Colonic mucosa (tissue), 4 donors: ENCODE measurements at regions not wholly inside any gene's neighbourhood (a gene's known extent, or its start where the extent isn't known, plus 50 kb on each side); places are given as distances from the start of the nearest gene placed in this dataset.

Experiments used
- DNase-seq: peaks from one replicate; pipeline ENCODE4 v3.0.0-alpha.2; 2020
- H3K27ac ChIP-seq: fragments of 200-600 bp; one replicate; pipeline ENCODE4 v1.8.0; 2021
- H3K27me3 ChIP-seq: fragments of 200-600 bp; one replicate; pipeline ENCODE4 v1.8.0; 2021
- H3K36me3 ChIP-seq: fragments of 200-600 bp; one replicate; pipeline ENCODE4 v1.8.0; 2021
- H3K4me1 ChIP-seq: fragments of 200-600 bp; one replicate; pipeline ENCODE4 v1.8.0; 2021; ENCODE audit warnings: mild to moderate bottlenecking
- H3K4me3 ChIP-seq: fragments of 200-600 bp; one replicate; pipeline ENCODE4 v1.8.0; 2021
- H3K9ac ChIP-seq, 2 donors: one replicate each; pipeline ENCODE4 v1.7.0; 2013; ENCODE audit warnings: control low read depth in 2 of 2, low read depth in 2 of 2, low read length in 2 of 2
- H3K9me3 ChIP-seq: fragments of 200-600 bp; one replicate; pipeline ENCODE4 v1.8.0; 2021
- intact Hi-C: fragments of 100-400 bp; cut with DNase I; formaldehyde crosslinking; loops from one replicate; pipeline ENCODE4 v1.14.1; 2022
- TF ChIP-seq, protein P1 (sequence below): fragments of 200-600 bp; IDR thresholded peaks from one replicate; pipeline ENCODE4 v1.8.0; 2022; ENCODE audit warnings: antibody characterized with exemption, mild to moderate bottlenecking
- donor health status: healthy.
- donor health status: DM: no; HTN: no; CAD: no.
- donor health status: DM: no; HTN: no; CAD: no.

- TF ChIP-seq, protein P1, sequence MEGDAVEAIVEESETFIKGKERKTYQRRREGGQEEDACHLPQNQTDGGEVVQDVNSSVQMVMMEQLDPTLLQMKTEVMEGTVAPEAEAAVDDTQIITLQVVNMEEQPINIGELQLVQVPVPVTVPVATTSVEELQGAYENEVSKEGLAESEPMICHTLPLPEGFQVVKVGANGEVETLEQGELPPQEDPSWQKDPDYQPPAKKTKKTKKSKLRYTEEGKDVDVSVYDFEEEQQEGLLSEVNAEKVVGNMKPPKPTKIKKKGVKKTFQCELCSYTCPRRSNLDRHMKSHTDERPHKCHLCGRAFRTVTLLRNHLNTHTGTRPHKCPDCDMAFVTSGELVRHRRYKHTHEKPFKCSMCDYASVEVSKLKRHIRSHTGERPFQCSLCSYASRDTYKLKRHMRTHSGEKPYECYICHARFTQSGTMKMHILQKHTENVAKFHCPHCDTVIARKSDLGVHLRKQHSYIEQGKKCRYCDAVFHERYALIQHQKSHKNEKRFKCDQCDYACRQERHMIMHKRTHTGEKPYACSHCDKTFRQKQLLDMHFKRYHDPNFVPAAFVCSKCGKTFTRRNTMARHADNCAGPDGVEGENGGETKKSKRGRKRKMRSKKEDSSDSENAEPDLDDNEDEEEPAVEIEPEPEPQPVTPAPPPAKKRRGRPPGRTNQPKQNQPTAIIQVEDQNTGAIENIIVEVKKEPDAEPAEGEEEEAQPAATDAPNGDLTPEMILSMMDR: no peak
- Histone ChIP-seq H3K9ac (no peak overlapping the region), H3K36me3 (no peaks in the 10 kb centered on the region), H3K9me3 (no peaks in the 10 kb centered on the region), H3K4me3 (no peak overlapping the region), H3K4me1 (no peaks in the 10 kb centered on the region), H3K27me3 (no peaks in the 10 kb centered on the region), H3K27ac (no peak overlapping the region)
- DNase-seq: no peak
- intact Hi-C loops: no loop called here
Observed at GRCh38 chr1:30378003-30378596, 345.3 kb downstream of the MATN1 start.

- DNase-seq: no peak
- H3K9me3 ChIP-seq: no peaks in the 10 kb centered on the region
- no peak overlapping the region for H3K9ac ChIP-seq
- H3K36me3 ChIP-seq: no peaks in the 10 kb centered on the region
- H3K4me3 ChIP-seq: no peak overlapping the region
- intact Hi-C loops: no loop called here
- H3K4me1 ChIP-seq: no peaks in the 10 kb centered on the region
- TF ChIP-seq, protein P1: no peak
- no peak overlapping the region for H3K27ac ChIP-seq
- H3K27me3 ChIP-seq: no peaks in the 10 kb centered on the region
Observed at GRCh38 chr1:30377230-30378002, 346.0 kb downstream of the MATN1 start.

DNA sequence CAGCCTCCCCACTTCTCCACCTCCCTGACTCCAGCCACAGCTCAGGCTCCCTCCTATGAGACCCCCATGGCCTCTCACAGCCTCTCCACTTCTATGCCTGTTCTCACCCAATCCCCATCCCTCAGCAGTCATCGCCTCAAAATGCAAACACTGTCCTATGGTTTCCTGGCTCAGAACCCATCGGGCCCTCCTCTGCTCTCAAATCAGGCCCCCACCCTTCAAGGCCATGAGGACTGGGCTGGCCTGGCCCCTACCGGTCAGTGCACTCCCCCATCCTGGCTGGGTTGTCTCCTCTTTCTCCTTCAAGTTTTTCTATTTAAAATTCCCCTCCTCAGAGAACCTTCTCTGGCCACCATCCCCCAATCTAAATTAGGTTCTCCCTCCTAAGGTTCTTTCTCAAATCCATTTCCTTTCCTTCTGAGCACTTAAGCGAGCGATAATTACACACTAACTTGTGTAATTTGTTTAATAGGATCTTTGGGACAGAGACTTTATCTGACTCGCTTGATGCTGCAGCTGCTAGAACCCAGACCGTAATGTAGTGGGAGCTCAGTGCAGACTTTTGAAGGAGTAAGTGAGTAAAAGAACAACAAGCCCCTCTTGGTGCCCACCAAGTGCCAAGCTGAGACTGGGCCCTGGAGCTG is 347.2 kb downstream of the MATN1 start:
- Histone ChIP-seq H3K4me3 (no peak overlapping the region), H3K27me3 (no peaks in the 10 kb centered on the region), H3K9me3 (no peaks in the 10 kb centered on the region), H3K27ac (no peak overlapping the region), H3K4me1 (no peaks in the 10 kb centered on the region), H3K36me3 (no peaks in the 10 kb centered on the region), H3K9ac (no peak overlapping the region)
- intact Hi-C loops: no loop called here
- DNase-seq: no peak
- TF ChIP-seq, protein P1: no peak

GRCh38 chr1:30375156-30375555 is 348.2 kb downstream of the MATN1 start:
- H3K9me3 ChIP-seq: no peaks in the 10 kb centered on the region
- no peak for DNase-seq
- intact Hi-C loops: no loop called here
- H3K27ac ChIP-seq: no peak overlapping the region
- H3K9ac ChIP-seq: no peak overlapping the region
- no peaks in the 10 kb centered on the region for H3K36me3 ChIP-seq
- H3K4me1 ChIP-seq: no peaks in the 10 kb centered on the region
- TF ChIP-seq, protein P1: no peak
- H3K27me3 ChIP-seq: no peaks in the 10 kb centered on the region
- H3K4me3 ChIP-seq: no peak overlapping the region

GRCh38 chr1:30374400-30375070 is 348.9 kb downstream of the MATN1 start:
- Histone ChIP-seq H3K4me3 (no peak overlapping the region), H3K27ac (no peak overlapping the region), H3K9me3 (no peaks in the 10 kb centered on the region), H3K27me3 (no peaks in the 10 kb centered on the region), H3K4me1 (no peaks in the 10 kb centered on the region), H3K9ac (no peak overlapping the region), H3K36me3 (no peaks in the 10 kb centered on the region)
- intact Hi-C loops: no loop called here
- no peak for DNase-seq
- TF ChIP-seq, protein P1: no peak
